GM12878 (cell line): ENCODE measurements at regions not wholly inside any gene's neighbourhood (a gene's known extent, or its start where the extent isn't known, plus 50 kb on each side); places are given as distances from the start of the nearest gene placed in this dataset.
"Not testable (repeated sequence)": the region's sequence is repeated elsewhere in the genome, so short reads cannot be mapped to it uniquely, and the experiment has no call there.

ENCODE experiments used
- ATAC-seq: fragments of 200-7000 bp; cut with Tn5 transposase; 3 replicates; pipeline ENCODE4 v1.9.1; 2020; ENCODE audit warnings: mild to moderate bottlenecking, moderate library complexity
- BruUV-seq: library from RNA; stranded (reverse); fragments of 400-500 nt; replicated peaks from 2 replicates; lab custom pipeline; 2021; lab: Mats Ljungman, UMichigan
- CTCF ChIA-PET: fragments of 300-600 bp; sonication (Branson Sonifier 250); formaldehyde crosslinking; extraction: SDS; loops from one replicate; lab custom pipeline; 2021; ENCODE audit warnings: inconsistent platforms; lab: Yijun Ruan, JAX
- POLR2A ChIA-PET: fragments of 350-600 bp; formaldehyde crosslinking; extraction: SDS; loops from one replicate; lab custom pipeline; 2021; ENCODE audit warnings: inconsistent platforms; lab: Charles Lee
- RAD21 ChIA-PET: fragments of 300-600 bp; sonication (Branson Sonifier 250); formaldehyde crosslinking; loops from one replicate; lab custom pipeline; 2023; ENCODE audit warnings: antibody characterized with exemption; ENCODE audit not compliant: unreplicated experiment; lab: Charles Lee
- SMC1A ChIA-PET: fragments of 300-600 bp; sonication (Branson Sonifier 250); formaldehyde crosslinking; loops from one replicate; lab custom pipeline; 2023; ENCODE audit not compliant: unreplicated experiment, uncharacterized antibody; lab: Charles Lee
- DNase-seq: peaks from one replicate; pipeline ENCODE4 v3.0.0-alpha.2; 2011; ENCODE audit warnings: low read depth, low spot score
- FAIRE-seq: peaks from 3 replicates; lab custom pipeline; 2011; peaks lifted over from hg19 to GRCh38; lab: Jason Lieb, UNC
- H2AFZ ChIP-seq: 2 replicates; pipeline ENCODE4 v1.6.0; 2011; ENCODE audit warnings: low read depth, low read length, control low read depth; ENCODE audit not compliant: control insufficient read depth
- H3K27ac ChIP-seq: 2 replicates; pipeline ENCODE4 v1.5.1; 2011; ENCODE audit warnings: control low read depth; ENCODE audit not compliant: control insufficient read depth, insufficient read depth
- H3K27me3 ChIP-seq, 2 experiments: replicated peaks in 1 of 2; 2 replicates each; pipeline versions ENCODE4 v1.6.0 to v1.6.1; 2011; ENCODE audit warnings: low read length in 1 of 2; ENCODE audit not compliant: control insufficient read depth in 2 of 2, insufficient read depth in 2 of 2
- H3K36me3 ChIP-seq, 2 experiments: 2 replicates each; pipeline ENCODE4 v1.5.1; 2011; ENCODE audit warnings: low read length in 1 of 2; ENCODE audit not compliant: control insufficient read depth in 2 of 2, insufficient read depth in 2 of 2
- H3K4me1 ChIP-seq: 2 replicates; pipeline ENCODE4 v1.6.1; 2011; ENCODE audit warnings: mild to moderate bottlenecking, low read length, moderate library complexity, mixed read lengths; ENCODE audit not compliant: control insufficient read depth, insufficient read depth
- H3K4me2 ChIP-seq: 2 replicates; pipeline ENCODE4 v1.6.0; 2011; ENCODE audit warnings: control low read depth; ENCODE audit not compliant: control insufficient read depth, insufficient read depth
- H3K4me3 ChIP-seq: fragments of 200-600 bp; sonication (generic); 2 replicates; pipeline ENCODE4 v1.5.1; 2016
- H3K79me2 ChIP-seq: 2 replicates; pipeline ENCODE4 v1.6.0; 2011; ENCODE audit warnings: low read length; ENCODE audit not compliant: control insufficient read depth, insufficient read depth
- H3K9ac ChIP-seq: 2 replicates; pipeline ENCODE4 v1.8.0; 2011; ENCODE audit warnings: low read length, control low read depth, mixed read lengths; ENCODE audit not compliant: control insufficient read depth, insufficient read depth
- H3K9me3 ChIP-seq: replicated peaks from 3 replicates; pipeline ENCODE4 v1.5.1; 2011; ENCODE audit warnings: mild to moderate bottlenecking, low read length; ENCODE audit not compliant: control insufficient read depth, insufficient read depth
- H4K20me1 ChIP-seq: 2 replicates; pipeline ENCODE4 v1.6.0; 2011; ENCODE audit not compliant: control insufficient read depth, insufficient read depth
- CREM ChIP-seq: IDR thresholded peaks from 2 replicates; pipeline ENCODE4 v1.6.1; 2014; ENCODE audit warnings: antibody characterized with exemption, low read depth
- PML ChIP-seq: IDR thresholded peaks from 2 replicates; pipeline ENCODE4 v1.6.1; 2012; ENCODE audit warnings: low read length, inconsistent platforms
- RAD51 ChIP-seq: fragments of 450-650 bp; IDR thresholded peaks from 2 replicates; pipeline ENCODE4 v1.6.1; 2016; ENCODE audit warnings: moderate library complexity, mild to moderate bottlenecking, inconsistent platforms
- WGBS: methylation state at CpG from one replicate; pipeline ENCODE4 v1.1.6; 2016; ENCODE audit warnings: low lambda C conversion rate; ENCODE audit not compliant: insufficient replicate concordance, insufficient coverage; ENCODE audit errors: missing lambda C conversion rate; 5-methylcytosine and 5-hydroxymethylcytosine counted together
- in situ Hi-C: fragments of 300-500 bp; cut with MboI; formaldehyde crosslinking; loops from 9 replicates; pipeline ENCODE4 v1.14.3; 2018; ENCODE audit warnings: mixed read lengths
- intact Hi-C: fragments of 100-400 bp; cut with micrococcal nuclease; formaldehyde crosslinking; loops from one replicate; pipeline ENCODE4 v1.14.2; 2022; ENCODE audit not compliant: unreplicated experiment

- CTCF ChIA-PET = no interaction called here
- H3K27ac ChIP-seq = no peak overlapping the region
- H3K27me3 ChIP-seq = no peaks in the 10 kb centered on the region
- H3K36me3 ChIP-seq = no peaks in the 10 kb centered on the region
- H2AFZ ChIP-seq = no peak overlapping the region
- intact Hi-C loops = no loop called here
- FAIRE-seq = no peak
- H3K4me2 ChIP-seq = no peak overlapping the region
- ATAC-seq = no peak
- no peaks in the 10 kb centered on the region for H4K20me1 ChIP-seq
- no peak overlapping the region for H3K4me3 ChIP-seq
- WGBS = 18% methylated on average over 4 of the region's 4 CpGs
- H3K9ac ChIP-seq = no peak overlapping the region
- H3K4me1 ChIP-seq = no peaks in the 10 kb centered on the region
- in situ Hi-C loops = no loop called here
- H3K79me2 ChIP-seq = no peaks in the 10 kb centered on the region
- no peaks in the 10 kb centered on the region for H3K9me3 ChIP-seq
- POLR2A ChIA-PET = no interaction called here
- no TSS peak for BruUV-seq
- RAD21 ChIA-PET = interaction anchor here (1.2 kb wide), 1 partner anchor 114 kb away, joined by 3 read pairs; no protein-coding TSS in a partner anchor
- SMC1A ChIA-PET = no interaction called here
- DNase-seq = no peak
- no peak for TF ChIP-seq PML
- peak; percentile 64; the same call in 1 of the 2 replicates for TF ChIP-seq RAD51
- no peak for TF ChIP-seq CREM
These were observed 509.6 kb upstream of the SYT4 start for GRCh38 chr18:43786893-43787292.

GRCh38 chr18:43787721-43788120, 510.4 kb upstream of the SYT4 start:
- H3K4me3 ChIP-seq, intact Hi-C loops, H4K20me1 ChIP-seq, H3K36me3 ChIP-seq, H3K9me3 ChIP-seq, ATAC-seq, H3K27ac ChIP-seq, BruUV-seq, POLR2A ChIA-PET, H2AFZ ChIP-seq, H3K4me1 ChIP-seq, RAD21 ChIA-PET, H3K4me2 ChIP-seq, SMC1A ChIA-PET, H3K79me2 ChIP-seq, in situ Hi-C loops, H3K27me3 ChIP-seq, DNase-seq, FAIRE-seq, H3K9ac ChIP-seq: not testable (repeated sequence)
- CTCF ChIA-PET = interaction anchor here (0.8 kb wide), 1 partner anchor 8 kb away, joined by 5 read pairs; no protein-coding TSS in a partner anchor
